ENCODE measurements at regions not wholly inside any gene's neighbourhood (a gene's known extent, or its start where the extent isn't known, plus 50 kb on each side); places are given as distances from the start of the nearest gene placed in this dataset.

- Histone ChIP-seq H3K4me2 (ENCODE audit: insufficient read depth in 1 of 2, low read depth in 2 of 2, low read length in 2 of 2) (no peak overlapping the region), H3K27me3 (replicated peaks in 1 of 4; ENCODE audit: control insufficient read depth in 3 of 4, extremely low read depth in 1 of 4, insufficient read depth in 3 of 4, low read length in 3 of 4) (peaks cover 0 to 10% (median 6%) of the 10 kb centered on the region in 4 experiments; a peak in 5 of 7 replicates), H4K5ac (ENCODE audit: insufficient read length, low read depth, low read length) (no peak overlapping the region), H3K79me1 (ENCODE audit: low read depth, low read length) (no peaks in the 10 kb centered on the region), H2AK5ac (ENCODE audit: low read depth, low read length) (no peak overlapping the region), H3K23ac (ENCODE audit: insufficient read length) (no peak overlapping the region), H2BK12ac (ENCODE audit: low read depth, low read length) (no peak overlapping the region), H3K14ac (ENCODE audit: insufficient read length) (no peak overlapping the region), H3K9ac (replicated peaks in 1 of 4; ENCODE audit: extremely low read depth in 1 of 4, low read depth in 3 of 4, low read length in 3 of 4) (no peak overlapping the region), H3K4ac (replicated peaks; ENCODE audit: insufficient read length, low read depth, low read length) (no peak overlapping the region), H3K18ac (ENCODE audit: extremely low read depth, low read length) (peak overlapping the region; percentile 29; the same call in 1 of the 2 replicates), H2BK20ac (ENCODE audit: low read length) (no peak overlapping the region), H3K23me2 (ENCODE audit: low read depth, low read length) (no peaks in the 10 kb centered on the region), H4K8ac (ENCODE audit: extremely low read depth, insufficient read depth, low read length) (no peak overlapping the region), H4K91ac (replicated peaks; ENCODE audit: insufficient read length, low read length) (no peak overlapping the region), H4K20me1 (replicated peaks in 1 of 2; ENCODE audit: control insufficient read depth in 1 of 2, insufficient read depth in 2 of 2, low read length in 2 of 2) (no peaks in the 10 kb centered on the region), H3K4me1 (replicated peaks in 1 of 4; ENCODE audit: control insufficient read depth in 3 of 4, insufficient read depth in 4 of 4, low read length in 3 of 4) (peaks cover 0 to under 1% (median 0%) of the 10 kb centered on the region in 4 experiments; a peak in 1 of 7 replicates), H2BK120ac (replicated peaks; ENCODE audit: low read depth, low read length) (no peak overlapping the region), H3K79me2 (ENCODE audit: control insufficient read depth in 1 of 2, insufficient read depth in 2 of 2, low read length in 2 of 2) (no peaks in the 10 kb centered on the region), H2BK15ac (ENCODE audit: low read length) (no peak overlapping the region), H3K27ac (ENCODE audit: low read depth, low read length) (no peak overlapping the region), H2AFZ (ENCODE audit: low read length) (peak overlapping the region; percentile 60; the same call in 1 of the 2 replicates), H3K9me3 (ENCODE audit: insufficient read depth in 2 of 2, low read depth in 1 of 2, low read length in 1 of 2) (no peaks in the 10 kb centered on the region), H2BK5ac (ENCODE audit: low read depth, low read length) (no peak overlapping the region), H3K4me3 (ENCODE audit: extremely low read depth in 1 of 4, insufficient read depth in 2 of 4, low read depth in 3 of 4, low read length in 4 of 4) (no peak overlapping the region), H3K36me3 (ENCODE audit: control insufficient read depth in 2 of 4, insufficient read depth in 4 of 4, low read length in 3 of 4) (no peaks in the 10 kb centered on the region), H3K56ac (replicated peaks; ENCODE audit: insufficient read length, low read depth, low read length) (no peak overlapping the region)
- ChIA-PET CTCF (ENCODE audit: partially characterized antibody) (interaction anchor here (0.6 to 13.1 kb wide), 69 partner anchors 10 to 1151 kb away, joined by 3 to 187 read pairs (median 4); partner anchors contain the start of genes C5orf47 and NSG2), POLR2A (ENCODE audit: partially characterized antibody) (interaction anchor here (1.4 kb wide), 2 partner anchors 272 to 297 kb away, joined by 3 read pairs; partner anchors contain the start of gene NSG2)
- peak; percentile 71 for FAIRE-seq
- DNase-seq (ENCODE audit: low read depth in 1 of 2, low spot score in 2 of 2): peak in 1 of 2 experiments; percentile 66
- WGBS, 2 experiments (ENCODE audit: extremely low coverage in 1 of 2, insufficient coverage in 1 of 2, insufficient read length in 1 of 2, insufficient replicate concordance in 2 of 2, low coverage in 1 of 2, low lambda C conversion rate in 2 of 2, missing lambda C conversion rate in 1 of 2): 34% methylated on average over 11 of the region's 11 CpGs; no CpG with 5 or more reads in 1 of the 2 experiments
- TF ChIP-seq CHD2 (IDR thresholded peaks at IDR 0.05; ENCODE audit: low read length) (no peak), RXRA (IDR thresholded peaks at IDR 0.05; ENCODE audit: insufficient read depth, low read depth, low read length) (no peak), CBX5 (IDR thresholded peaks at IDR 0.05; ENCODE audit: low read depth, low read length) (no peak), RFX5 (IDR thresholded peaks at IDR 0.05; ENCODE audit: borderline replicate concordance, low read depth, low read length) (no peak), ZNF274 (IDR thresholded peaks at IDR 0.05; ENCODE audit: borderline replicate concordance, extremely low read depth, low read length) (no peak), ASH2L (IDR thresholded peaks at IDR 0.05; ENCODE audit: low read length) (no peak), SIX5 (IDR thresholded peaks at IDR 0.05; ENCODE audit: low read depth, low read length) (no peak), MAX (IDR thresholded peaks at IDR 0.05) (0 out of 2 replicates have a peak, but pooled peaks have one; percentile 26), E2F6 (IDR thresholded peaks at IDR 0.05) (no peak), TCF12 (IDR thresholded peaks at IDR 0.05; ENCODE audit: low read depth, low read length) (no peak), YY1 (IDR thresholded peaks at IDR 0.05; ENCODE audit: low read depth, low read length) (no peak), KDM5A (IDR thresholded peaks at IDR 0.05; ENCODE audit: low read length) (no peak), PHF8 (conservative IDR thresholded peaks at IDR 0.05; ENCODE audit: low read depth, low read length) (no peak)
Observed at GRCh38 chr5:174317256-174317894, 271.9 kb downstream of the NSG2 start.
